Glomerular endothelial cell (primary cell): ENCODE measurements at regions not wholly inside any gene's neighbourhood (a gene's known extent, or its start where the extent isn't known, plus 50 kb on each side); places are given as distances from the start of the nearest gene placed in this dataset.
"Not testable (repeated sequence)": the region's sequence is repeated elsewhere in the genome, so short reads cannot be mapped to it uniquely, and the experiment has no call there.

ENCODE experiments used
- DNase-seq: peaks from one replicate; pipeline ENCODE4 v3.0.0-alpha.2; 2011; ENCODE audit warnings: low read depth, low spot score; ENCODE audit errors: extremely low read depth

DNA sequence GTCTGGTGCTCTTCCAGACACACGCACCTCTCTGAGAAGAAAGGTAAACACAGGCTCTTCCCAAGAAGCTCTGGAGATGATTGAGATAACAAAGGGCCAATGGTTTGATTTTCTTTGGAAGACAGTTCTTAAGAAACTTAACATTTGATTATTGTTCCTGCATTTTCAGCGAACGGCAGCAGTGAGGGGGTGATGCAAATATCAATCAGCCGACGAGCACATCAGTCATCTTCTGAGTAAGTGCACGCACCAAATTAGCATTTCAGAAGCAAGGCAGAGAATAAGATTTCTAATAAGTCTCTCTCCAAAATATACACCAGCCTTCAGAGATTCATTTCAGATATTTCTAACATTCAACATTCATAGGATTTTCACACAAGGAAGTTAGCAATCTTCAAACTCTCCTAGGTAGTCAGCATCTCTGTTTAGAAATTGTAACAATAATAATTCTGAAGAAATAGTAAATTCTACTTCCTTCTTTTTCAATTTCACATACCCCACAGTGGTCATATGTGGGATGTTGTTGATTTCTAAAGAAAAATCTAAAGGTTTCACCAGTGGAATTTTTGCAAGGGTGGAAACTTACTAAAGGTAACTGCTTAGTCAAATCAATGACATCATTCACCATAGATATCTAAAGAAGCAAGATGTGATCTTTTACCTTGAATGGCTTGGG lies 250.3 kb downstream of the SEC61B start:
- no peak for DNase-seq

GRCh38 chr9:99472916-99473245 lies 250.8 kb downstream of the SEC61B start:
- no peak for DNase-seq

- DNase-seq: no peak
Observed at GRCh38 chr9:99474186-99474585, 252.1 kb downstream of the SEC61B start.

- no peak for DNase-seq
Observed at GRCh38 chr9:99475401-99476065, 253.5 kb downstream of the SEC61B start.

DNA sequence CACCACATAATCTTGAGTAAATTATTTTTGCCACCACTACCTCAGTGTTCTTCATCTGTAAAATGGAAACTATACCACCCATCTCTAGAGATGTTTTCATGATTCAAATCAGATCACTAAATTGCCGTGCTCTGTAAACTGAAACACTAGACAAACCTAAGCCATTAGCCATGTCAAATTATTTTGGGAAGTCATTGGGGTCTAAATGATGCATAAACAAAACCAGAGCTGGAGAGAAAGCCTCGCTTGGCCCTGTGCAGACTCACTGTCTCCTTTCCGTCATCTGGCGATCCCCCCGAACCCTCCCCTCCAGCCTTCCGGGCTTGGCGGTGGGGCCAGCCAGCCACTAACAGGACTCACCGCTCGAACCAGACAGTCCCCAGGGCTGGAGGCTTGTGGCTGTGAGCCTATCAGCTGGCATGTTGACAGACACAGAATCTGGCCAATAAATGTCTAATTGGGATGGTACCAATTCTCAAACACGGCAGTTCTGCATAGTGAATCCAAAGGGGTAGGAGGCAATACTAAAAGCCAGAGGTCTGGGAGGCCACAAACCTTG lies 256.5 kb downstream of the SEC61B start:
- DNase-seq: no peak

- no peak for DNase-seq
Observed at GRCh38 chr9:99479929-99480328, 257.8 kb downstream of the SEC61B start.

- DNase-seq: no peak
Observed at GRCh38 chr9:99485459-99485858, 263.4 kb downstream of the SEC61B start.

DNA sequence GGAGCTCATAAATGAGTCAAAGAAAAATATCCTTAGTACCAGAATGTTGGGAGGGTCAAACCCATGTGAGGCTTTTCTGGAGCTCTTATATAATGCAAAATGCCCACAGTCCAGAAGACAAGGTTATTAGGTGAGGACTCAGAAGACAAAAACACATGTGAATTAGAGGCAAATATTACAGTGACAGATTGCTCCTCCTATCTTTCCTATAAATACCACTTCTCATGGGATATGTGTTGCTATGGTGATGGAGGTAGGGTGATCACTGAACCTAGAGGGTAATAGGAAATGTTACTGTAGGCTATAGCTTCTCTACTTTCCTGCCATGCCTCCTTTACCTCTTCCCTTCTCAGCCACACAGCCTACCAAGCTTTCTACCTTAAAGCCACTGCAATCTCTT lies 264.6 kb downstream of the SEC61B start:
- DNase-seq: no peak

DNA sequence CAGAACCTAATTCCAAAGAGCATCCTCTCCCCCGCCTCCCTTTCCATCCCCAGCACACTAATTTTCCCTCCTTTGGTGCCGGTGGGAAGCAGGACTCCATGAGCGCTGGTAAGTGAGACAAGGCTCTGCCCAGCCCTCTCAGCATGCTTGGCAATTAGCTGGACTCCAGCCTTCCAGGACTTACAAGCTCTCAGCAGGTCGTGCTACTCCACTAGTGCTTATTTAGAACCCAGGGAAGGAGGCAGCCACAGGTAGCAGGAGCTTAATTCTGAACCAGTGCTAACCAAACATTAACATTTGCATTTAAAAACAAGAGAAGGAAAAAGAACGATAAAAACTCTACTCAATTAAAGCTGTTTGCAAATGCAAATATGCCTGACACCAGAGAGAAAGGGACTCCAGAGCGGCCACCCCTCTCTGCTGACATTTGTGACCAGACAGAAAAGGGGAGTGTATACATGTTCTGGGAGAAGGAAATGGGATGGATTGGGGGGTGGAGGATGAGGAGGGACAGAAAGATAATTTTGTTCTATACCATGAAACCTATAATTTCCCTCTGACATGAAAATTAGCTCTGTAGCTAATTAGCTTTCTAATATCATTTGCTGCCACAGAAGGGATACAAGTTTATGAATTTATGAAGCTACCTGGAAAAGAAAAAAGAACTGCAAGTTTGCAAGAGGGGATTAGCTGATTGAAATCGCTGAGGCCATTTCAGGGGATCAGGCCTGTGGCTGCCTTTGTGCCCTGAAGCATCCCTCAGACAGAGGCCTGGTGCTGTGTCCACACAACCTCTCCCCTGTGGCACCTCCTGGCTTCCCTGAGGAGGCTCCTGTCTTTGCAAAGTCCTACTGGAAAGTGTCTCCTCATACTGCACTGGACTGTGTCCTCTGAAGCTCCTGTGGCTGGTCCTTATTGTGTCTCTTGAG lies 266.3 kb downstream of the SEC61B start:
- DNase-seq: no peak

DNA sequence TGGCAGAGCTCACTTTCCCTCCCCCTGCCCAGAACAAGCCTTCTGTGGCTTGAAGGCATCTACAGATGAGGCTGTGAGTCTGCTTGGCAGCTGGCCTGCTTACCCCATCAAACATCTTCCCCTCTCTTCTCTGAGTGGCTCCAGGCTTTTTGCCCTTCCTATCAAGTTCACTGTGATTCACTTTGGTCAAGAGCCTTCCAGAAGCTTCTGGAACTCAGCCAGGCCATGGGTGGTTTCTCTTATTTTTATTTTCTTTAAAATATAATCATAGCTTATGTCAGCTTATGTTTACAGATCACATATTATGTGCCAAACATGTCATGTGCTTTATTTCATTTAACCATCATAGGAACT lies 267.0 kb downstream of the SEC61B start:
- no peak for DNase-seq

DNA sequence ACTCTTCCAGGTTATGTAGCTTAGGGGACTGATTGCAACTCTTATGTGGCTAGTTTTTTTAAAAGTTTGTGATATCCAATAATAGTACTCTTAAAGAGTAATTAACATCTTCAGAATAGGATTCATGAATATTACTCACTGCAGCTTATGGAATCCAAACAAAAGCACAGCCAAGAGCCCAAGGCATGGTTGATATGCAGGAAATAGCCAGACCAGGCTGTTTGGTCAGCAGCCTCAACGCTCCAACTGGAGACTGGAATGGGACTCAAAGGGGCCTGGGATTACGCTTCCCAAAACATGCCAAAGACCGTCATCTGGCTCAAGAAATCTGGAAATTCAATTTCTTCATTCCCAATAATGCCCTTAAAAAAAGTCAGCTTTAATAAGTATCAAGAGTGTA lies 268.6 kb downstream of the SEC61B start:
- no peak for DNase-seq

DNA sequence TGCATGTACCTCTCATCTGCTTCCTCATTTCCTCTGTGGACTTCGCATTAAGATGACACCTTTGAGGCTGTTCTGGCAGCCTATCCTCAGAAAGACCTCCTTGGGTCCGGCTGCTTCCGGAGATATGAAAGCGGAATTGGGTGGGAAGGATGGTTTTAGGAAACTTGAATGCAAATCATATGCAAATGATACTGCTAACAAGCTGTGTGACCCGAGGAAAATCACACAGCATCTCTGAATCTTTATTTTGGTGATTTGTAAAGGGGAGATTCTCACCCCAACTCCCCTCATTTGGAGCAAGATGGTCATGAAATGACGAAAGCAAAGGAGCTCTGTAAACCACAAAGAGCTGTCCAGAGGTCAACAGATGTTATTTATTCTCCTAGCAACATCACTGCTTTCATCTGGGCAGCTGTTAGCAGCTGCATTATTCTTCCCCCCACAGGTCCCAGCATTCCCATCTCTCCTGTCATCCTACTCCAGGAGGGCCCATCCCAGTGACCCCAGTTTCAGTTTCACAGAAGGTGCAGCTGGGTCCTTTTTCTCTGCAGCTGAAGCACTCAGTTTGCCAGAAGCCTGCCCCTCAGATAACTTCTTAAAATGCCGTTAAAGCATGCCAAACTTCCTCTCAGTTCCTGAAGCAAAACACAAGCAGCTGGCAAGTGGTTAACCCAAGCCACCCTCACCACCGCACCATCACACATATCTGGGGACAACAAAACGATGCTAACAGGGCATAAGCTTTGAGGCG lies 269.5 kb downstream of the SEC61B start:
- DNase-seq: no peak

- no peak for DNase-seq
Observed at GRCh38 chr9:99497641-99498040, 275.6 kb downstream of the SEC61B start.

DNA sequence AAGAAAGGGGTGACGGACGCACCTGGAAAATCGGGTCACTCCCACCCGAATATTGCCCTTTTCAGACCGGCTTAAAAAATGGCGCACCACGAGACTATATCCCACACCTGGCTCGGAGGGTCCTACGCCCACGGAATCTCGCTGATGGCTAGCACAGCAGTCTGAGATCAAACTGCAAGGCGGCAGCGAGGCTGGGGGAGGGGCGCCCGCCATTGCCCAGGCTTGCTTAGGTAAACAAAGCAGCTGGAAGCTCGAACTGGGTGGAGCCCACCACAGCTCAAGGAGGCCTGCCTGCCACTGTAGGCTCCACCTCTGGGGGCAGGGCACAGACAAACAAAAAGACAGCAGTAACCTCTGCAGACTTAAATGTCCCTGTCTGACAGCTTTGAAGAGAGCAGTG lies 276.9 kb downstream of the SEC61B start:
- DNase-seq: not testable (repeated sequence)

- DNase-seq: no peak
Observed at GRCh38 chr9:99505936-99506335, 283.9 kb downstream of the SEC61B start.

DNA sequence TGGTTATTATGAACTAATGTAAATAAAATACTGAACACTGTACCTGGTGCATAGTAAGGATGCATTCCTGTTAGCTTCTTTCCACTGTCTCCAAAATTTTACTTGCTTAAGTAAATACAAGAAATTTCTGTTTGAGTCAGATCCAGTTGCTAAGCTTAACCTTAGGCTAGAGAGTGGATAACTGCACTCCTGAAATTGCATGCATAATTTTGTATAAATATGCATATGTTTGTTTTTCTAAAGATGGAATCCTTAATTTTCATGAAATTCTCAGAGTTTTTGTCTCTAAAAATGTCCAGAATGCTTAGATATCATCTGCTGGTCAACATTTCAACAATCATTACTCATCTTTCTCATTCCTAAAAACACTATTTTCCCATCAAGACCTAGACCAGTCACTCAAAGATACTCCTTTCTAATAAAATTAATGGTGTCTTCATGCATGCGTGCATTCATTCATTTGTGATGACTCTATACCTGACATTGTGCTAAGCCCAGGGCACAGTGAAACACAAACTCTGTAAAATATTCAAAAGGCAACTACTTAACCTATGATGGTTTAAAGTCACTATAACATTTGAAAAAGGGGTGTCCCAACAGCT lies 284.8 kb downstream of the SEC61B start:
- DNase-seq: no peak

DNA sequence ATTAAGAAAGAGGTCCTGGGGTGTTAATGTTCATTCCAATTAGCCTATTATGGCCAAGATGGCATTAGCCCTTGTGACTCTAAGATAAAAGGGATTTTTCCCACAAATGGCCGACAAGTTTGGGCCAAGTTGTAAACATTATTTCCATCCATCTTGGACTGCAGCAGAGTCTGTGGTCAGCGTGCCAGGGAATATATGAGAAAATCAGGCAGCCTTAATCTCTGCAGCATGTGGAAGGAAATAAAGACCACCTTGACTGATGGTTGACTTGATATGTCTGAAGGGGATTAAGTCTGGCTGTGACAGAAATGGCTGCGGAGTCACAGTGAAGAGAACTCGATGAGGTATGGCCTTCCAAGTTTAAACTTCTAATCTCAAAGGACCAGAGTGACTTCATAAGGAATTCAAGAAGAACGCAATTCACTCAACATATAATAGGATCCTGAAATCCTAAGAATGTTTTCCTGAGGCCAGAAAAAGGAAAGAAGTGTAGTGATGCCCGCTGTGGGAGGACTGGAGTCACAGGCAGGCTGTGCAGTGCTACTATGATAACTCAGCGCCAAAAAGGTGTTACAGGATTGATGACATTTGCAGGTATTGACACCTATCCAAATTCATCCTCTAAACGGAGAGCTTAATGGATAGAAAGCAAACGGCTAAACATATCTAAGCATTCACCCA lies 287.1 kb downstream of the SEC61B start:
- no peak for DNase-seq

DNA sequence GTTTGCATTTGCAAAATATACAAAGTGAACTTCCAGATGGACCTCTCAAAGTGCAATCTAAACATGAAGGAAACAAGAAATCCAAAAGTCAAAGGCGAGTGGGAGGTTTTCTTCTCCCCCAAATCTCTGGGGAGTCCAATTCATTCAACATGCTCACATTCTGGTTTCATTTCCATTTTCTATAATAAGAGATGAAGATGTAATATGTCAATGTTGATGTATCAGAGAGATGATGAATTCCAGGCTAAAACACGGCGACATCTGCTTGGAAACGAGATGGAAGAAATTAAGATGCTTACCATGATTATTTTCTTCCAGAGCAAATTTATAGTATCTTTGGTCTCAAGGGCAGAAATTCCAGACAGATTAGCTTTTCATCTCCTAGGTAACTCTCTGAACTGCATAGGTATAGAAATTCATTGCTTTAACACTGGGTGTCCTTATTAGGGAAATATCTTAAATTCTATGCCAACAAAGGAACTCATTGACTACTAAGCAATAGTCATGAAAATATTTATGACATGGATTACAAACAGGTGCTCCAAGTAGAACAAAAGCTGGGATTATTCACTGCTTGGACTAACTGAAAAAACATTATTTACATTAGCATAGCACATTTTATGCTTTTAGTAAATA lies 287.9 kb downstream of the SEC61B start:
- DNase-seq: no peak

DNA sequence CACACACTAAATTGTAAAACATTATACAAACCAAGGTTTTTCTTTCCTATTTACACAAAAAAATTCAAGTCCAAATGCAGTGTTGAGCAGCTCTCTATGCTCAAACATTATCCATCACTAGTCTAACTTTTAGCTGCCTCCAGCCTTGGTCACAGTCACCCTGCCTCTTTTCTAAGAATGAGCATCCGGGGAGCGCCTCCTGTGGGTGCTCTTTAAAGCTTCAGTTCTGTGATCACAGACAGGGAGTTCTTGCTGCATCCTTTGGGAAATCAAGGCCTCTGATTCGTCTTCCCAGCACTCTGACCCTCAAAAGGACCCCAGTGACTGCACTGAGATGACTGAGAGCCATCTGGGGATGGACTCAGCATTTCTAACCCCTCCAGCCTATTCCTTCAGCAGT lies 289.6 kb downstream of the SEC61B start:
- DNase-seq: no peak
